ENCODE measurements at regions not wholly inside any gene's neighbourhood (a gene's known extent, or its start where the extent isn't known, plus 50 kb on each side); places are given as distances from the start of the nearest gene placed in this dataset.

GRCh38 chr20:59438201-59438600 is 137.8 kb downstream of the EDN3 start:
- no peak for TF ChIP-seq CTCF (IDR thresholded peaks at IDR 0.05 in 8 of 11, conservative IDR thresholded peaks at IDR 0.05 in 3 of 11)
- no peak for TF ChIP-seq POLR2A (IDR thresholded peaks at IDR 0.05)
- no peak for TF ChIP-seq POLR2AphosphoS5 (IDR thresholded peaks at IDR 0.05)
